HUES64 (cell line): ENCODE measurements at regions not wholly inside any gene's neighbourhood (a gene's known extent, or its start where the extent isn't known, plus 50 kb on each side); places are given as distances from the start of the nearest gene placed in this dataset.

Experiments used
- H3K27ac ChIP-seq: 2 replicates; pipeline ENCODE4 v1.7.0; 2013; ENCODE audit warnings: low read depth, low read length, inconsistent platforms
- H3K27me3 ChIP-seq: 2 replicates; pipeline ENCODE4 v1.6.1; 2013; ENCODE audit warnings: mild to moderate bottlenecking, low read length; ENCODE audit not compliant: insufficient read depth
- H3K36me3 ChIP-seq: 2 replicates; pipeline ENCODE4 v1.6.1; 2013; ENCODE audit warnings: mild to moderate bottlenecking, low read length; ENCODE audit not compliant: insufficient read depth
- H3K4me1 ChIP-seq: 2 replicates; pipeline ENCODE4 v1.6.1; 2013; ENCODE audit warnings: mild to moderate bottlenecking, low read length, moderate library complexity; ENCODE audit not compliant: insufficient read depth
- H3K4me3 ChIP-seq: 2 replicates; pipeline ENCODE4 v1.5.1; 2013; ENCODE audit warnings: mild to moderate bottlenecking, low read length, moderate library complexity
- H3K9ac ChIP-seq: 2 replicates; pipeline ENCODE4 v1.6.1; 2013; ENCODE audit warnings: mild to moderate bottlenecking, low read depth, low read length
- H3K9me3 ChIP-seq: 2 replicates; pipeline ENCODE4 v1.6.1; 2013; ENCODE audit warnings: low read depth, low read length; ENCODE audit not compliant: insufficient read depth
- WGBS: fragments of 150-250, 120-280 bp; methylation state at CpG from one replicate; pipeline ENCODE4 v1.1.7; 2013; ENCODE audit warnings: missing lambda C conversion rate; 5-methylcytosine and 5-hydroxymethylcytosine counted together

DNA sequence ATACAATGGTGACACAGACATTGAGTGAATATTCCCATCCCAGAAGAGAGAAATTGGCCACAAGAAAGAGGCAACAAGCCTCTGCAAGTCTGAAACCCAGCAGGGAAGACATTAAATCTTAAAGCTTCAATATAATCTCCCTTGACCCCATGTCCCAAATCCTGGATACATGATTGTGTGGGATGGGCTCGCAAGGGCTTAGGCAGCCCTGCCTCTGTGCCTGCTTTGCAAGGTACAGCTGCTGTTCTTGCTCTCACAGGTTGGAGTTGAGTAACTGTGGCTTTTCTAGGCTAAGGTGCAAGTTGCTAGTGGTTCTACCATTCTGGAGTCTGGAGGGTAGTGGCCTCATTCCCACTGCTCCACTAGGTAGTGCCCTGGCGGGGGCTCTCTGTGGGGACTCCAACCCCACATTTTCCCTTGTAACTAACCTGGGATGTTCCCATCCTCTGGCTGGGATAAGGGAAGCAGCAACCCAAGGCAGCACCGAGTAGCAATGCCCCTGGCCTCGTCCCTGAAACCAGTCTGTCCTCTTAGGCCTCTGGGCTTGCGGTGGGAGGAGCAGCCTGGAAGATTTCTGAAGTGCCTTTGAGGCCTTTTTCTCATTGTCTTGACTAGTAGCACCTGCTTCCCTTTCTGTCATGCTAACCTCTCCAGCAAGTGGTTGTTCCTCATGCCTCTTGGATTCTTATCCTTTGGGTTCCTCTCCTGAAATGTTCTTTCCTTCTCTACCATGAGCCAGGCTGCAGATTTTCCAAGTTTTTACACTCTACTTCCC lies 90.0 kb downstream of the FAM174B start:
- Histone ChIP-seq H3K27me3 (no peaks in the 10 kb centered on the region), H3K4me3 (no peak overlapping the region), H3K9ac (no peak overlapping the region), H3K36me3 (no peaks in the 10 kb centered on the region), H3K27ac (no peak overlapping the region), H3K9me3 (no peaks in the 10 kb centered on the region), H3K4me1 (no peaks in the 10 kb centered on the region)
- WGBS = 72% methylated on average over 5 of the region's 5 CpGs

DNA sequence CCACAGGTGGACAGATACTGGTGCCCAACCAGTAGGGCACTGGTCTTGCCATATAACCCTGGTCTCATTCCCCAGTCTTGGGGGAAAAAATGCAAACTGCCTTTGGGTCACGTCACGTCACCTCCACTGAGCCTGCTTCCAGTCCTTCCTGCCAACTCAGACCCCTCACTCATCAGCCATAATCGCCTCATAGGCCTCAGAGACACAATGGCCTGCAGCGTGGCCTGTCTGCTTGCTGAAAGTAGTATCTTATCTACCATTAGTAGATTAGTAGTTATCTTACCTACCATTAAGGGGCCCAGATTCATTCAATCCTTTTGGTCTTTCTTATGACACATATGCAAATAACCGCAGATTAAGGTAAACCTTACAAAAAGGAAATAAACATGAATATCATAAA lies 93.8 kb downstream of the FAM174B start:
- Histone ChIP-seq H3K4me3 (no peak overlapping the region), H3K27ac (no peak overlapping the region), H3K27me3 (no peaks in the 10 kb centered on the region), H3K9ac (no peak overlapping the region), H3K4me1 (no peaks in the 10 kb centered on the region), H3K36me3 (no peaks in the 10 kb centered on the region), H3K9me3 (no peaks in the 10 kb centered on the region)
- WGBS = 78% methylated on average over 5 of the region's 5 CpGs

DNA sequence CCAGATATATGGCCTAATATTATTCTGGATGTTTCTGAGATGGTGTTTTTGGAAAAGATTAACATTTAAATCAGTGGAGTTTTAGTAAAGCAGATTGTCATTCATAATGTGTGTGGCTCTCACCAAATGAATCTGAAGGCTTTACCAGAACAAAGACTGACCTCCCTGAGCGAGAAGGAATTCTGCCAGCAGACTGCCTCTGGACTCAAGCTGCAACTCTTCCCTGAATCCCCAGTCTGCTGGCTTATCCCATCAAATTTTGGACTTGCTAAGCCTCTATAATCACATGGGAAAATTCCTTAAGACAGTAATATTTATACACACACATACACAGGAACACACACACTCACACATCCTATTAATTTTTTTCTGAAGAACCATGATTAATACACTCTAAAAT lies 102.3 kb downstream of the FAM174B start:
- Histone ChIP-seq H3K9me3 (no peaks in the 10 kb centered on the region), H3K4me3 (no peak overlapping the region), H3K27me3 (no peaks in the 10 kb centered on the region), H3K9ac (no peak overlapping the region), H3K36me3 (no peaks in the 10 kb centered on the region), H3K27ac (no peak overlapping the region), H3K4me1 (no peaks in the 10 kb centered on the region)
- 89% methylated on average over 1 of the region's 1 CpG for WGBS

DNA sequence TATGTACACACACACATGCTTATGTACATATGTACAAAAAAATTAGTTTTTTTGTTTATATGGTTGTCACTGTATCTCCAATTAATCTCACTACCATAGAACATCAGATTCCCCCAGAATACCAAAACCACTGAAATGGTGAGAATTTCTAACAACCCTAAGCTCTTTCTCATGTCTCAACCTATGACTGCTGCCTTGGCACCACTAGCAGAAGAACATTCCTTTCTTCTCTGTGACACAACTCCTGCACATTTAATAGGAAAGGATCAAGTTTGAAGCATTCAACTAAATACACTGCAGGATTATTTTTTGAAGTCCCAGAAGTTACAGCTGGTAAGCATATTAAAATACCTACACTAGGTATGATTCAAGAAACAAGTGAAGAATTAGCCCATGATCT lies 109.6 kb downstream of the FAM174B start:
- no peaks in the 10 kb centered on the region for H3K27me3 ChIP-seq
- H3K4me1 ChIP-seq = no peaks in the 10 kb centered on the region
- H3K36me3 ChIP-seq = no peaks in the 10 kb centered on the region
- H3K4me3 ChIP-seq = no peak overlapping the region
- no peak overlapping the region for H3K27ac ChIP-seq
- H3K9ac ChIP-seq = no peak overlapping the region
- H3K9me3 ChIP-seq = peaks cover 2% of the 10 kb centered on the region; the same call in 1 of the 2 replicates

DNA sequence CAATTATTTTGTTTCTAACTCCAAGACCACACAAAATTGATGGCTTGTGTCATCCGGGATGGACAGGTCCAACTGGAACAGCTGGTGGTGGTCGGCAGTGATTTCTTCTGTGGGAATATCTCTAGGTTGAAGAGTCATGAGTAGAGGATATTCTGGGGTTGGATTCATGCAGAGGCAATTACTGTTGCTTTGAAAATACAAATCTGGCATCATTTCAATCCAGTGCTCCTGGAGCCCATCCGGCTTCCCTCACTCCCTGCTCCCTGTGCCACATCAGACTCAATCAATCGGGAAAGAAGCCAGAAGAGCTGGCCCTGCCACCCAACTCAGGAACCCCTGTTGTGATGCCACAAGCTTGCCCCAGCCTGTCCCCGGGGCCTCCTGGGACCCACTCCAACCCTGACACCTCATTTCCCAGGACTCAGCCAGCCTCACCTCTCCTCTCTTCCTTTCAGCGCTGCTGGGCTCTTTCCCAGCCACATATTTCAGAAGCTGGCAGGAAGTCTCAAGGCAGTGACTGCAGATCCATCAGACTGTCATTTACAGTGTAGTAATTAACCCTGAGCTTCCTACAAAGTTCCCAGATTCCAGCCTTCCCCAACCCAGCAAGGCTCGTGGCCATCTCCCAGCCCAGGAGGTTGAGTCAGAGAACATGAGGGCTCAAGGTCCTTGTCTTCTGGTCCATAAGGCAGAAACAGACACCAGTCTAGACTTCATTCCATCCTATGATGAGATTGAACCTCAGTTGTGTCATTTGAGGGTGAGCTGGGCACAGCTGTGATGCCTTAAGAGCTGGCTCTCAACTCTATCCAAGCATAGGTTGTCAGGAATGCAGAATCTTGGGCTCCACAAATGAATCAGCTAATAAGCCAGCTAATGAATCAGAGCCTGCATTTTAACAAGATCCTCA lies 114.0 kb downstream of the FAM174B start:
- Histone ChIP-seq H3K36me3 (no peaks in the 10 kb centered on the region), H3K4me3 (no peak overlapping the region), H3K27me3 (no peaks in the 10 kb centered on the region), H3K27ac (no peak overlapping the region), H3K9me3 (peaks cover 3% of the 10 kb centered on the region; the same call in 1 of the 2 replicates), H3K4me1 (no peaks in the 10 kb centered on the region), H3K9ac (no peak overlapping the region)
- WGBS = 93% methylated on average over 7 of the region's 7 CpGs

DNA sequence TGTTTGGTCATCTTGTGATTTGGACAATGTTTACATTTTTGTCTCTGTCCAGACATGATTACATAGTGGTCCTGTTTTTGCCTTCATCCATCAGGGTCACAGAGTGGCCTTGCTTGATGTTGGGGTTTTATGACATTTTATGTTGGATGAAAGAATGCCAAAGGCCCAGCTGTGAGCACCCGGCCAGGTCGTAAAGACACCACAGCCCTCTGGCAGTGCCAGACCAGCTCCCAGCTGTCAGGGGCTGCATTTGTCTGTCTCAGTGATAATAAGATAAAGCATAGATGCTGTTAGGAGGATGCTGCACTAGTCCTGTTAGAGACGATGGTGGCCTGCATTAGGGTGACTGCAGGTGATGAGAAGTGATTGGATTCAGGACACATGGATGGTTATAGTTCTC lies 117.5 kb downstream of the FAM174B start:
- 95% methylated on average over 3 of the region's 3 CpGs for WGBS
- H3K27me3 ChIP-seq = no peaks in the 10 kb centered on the region
- H3K9me3 ChIP-seq = peaks cover 5% of the 10 kb centered on the region; the same call in 1 of the 2 replicates
- no peaks in the 10 kb centered on the region for H3K4me1 ChIP-seq
- H3K36me3 ChIP-seq = no peaks in the 10 kb centered on the region
- H3K9ac ChIP-seq = no peak overlapping the region
- H3K4me3 ChIP-seq = no peak overlapping the region
- H3K27ac ChIP-seq = no peak overlapping the region

DNA sequence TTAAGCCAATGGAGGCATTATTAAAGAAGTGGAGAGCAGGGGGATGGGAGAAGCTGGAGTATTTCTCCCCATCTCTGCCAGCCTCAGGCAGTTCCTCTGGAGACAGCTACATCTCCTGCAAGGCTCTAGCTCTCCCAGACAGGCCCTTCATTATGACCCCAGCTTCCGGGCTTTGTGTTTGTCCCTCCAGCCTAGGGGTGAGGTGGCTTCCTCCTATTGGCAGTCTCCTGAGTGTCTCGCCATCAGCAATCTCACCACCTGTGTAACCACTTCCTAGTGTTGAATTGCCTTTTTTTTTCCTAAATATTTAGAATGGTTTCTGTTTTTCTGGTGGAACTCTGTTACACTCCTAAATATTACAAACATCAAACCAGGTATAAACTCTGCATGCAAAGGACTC lies 122.3 kb downstream of the FAM174B start:
- 96% methylated on average over 2 of the region's 2 CpGs for WGBS
- no peaks in the 10 kb centered on the region for H3K27me3 ChIP-seq
- no peak overlapping the region for H3K9ac ChIP-seq
- H3K27ac ChIP-seq = no peak overlapping the region
- no peaks in the 10 kb centered on the region for H3K36me3 ChIP-seq
- H3K4me1 ChIP-seq = no peaks in the 10 kb centered on the region
- no peak overlapping the region for H3K4me3 ChIP-seq
- H3K9me3 ChIP-seq = peaks cover 8% of the 10 kb centered on the region; the same call in 1 of the 2 replicates

DNA sequence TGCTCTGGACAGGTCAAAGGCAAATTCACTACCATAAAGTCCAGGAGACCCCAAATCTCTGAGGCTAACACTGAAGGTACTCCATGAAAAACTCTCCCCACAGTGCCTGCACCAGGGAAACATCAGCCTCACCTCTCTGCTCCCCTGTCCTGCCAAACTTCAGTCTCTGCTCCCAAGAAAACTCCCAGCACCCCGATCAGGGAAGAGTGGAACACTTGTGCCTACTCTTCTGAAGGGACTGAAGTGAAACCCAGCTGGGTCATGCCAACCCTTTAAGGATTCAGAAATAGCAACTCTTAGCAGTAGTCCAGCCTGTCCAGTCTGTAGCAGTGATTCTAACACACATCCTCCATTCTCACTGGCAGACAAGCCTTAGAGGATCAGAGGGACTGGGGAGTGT lies 124.2 kb downstream of the FAM174B start:
- WGBS = 94% methylated on average over 1 of the region's 1 CpG
- Histone ChIP-seq H3K36me3 (no peaks in the 10 kb centered on the region), H3K4me1 (no peaks in the 10 kb centered on the region), H3K9me3 (peaks cover 8% of the 10 kb centered on the region; the same call in 1 of the 2 replicates), H3K27ac (no peak overlapping the region), H3K27me3 (no peaks in the 10 kb centered on the region), H3K9ac (no peak overlapping the region), H3K4me3 (no peak overlapping the region)

DNA sequence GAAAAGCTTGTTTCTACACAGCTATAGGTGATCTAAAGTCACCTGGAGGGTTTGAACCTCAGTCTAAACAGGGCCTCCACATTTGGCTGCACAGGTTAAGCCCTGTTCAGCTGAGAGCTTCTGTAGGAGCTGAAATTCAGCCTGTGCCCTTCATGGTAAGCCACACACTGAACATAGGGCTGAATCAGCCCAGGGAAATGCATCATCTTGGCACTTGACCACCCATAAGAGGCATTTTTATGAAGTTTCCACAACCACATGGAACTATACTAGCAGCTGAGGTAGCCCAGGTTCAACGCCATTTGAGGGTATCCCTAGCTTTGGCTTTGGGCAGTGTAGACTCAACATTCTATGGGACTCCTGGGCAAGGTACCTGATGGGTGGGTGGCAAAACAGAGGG lies 126.8 kb downstream of the FAM174B start:
- H3K4me1 ChIP-seq = peaks cover 8% of the 10 kb centered on the region; the same call in 1 of the 2 replicates
- 92% methylated on average over 1 of the region's 1 CpG for WGBS
- H3K27ac ChIP-seq = no peak overlapping the region
- H3K36me3 ChIP-seq = no peaks in the 10 kb centered on the region
- H3K27me3 ChIP-seq = no peaks in the 10 kb centered on the region
- H3K4me3 ChIP-seq = no peak overlapping the region
- H3K9ac ChIP-seq = no peak overlapping the region
- H3K9me3 ChIP-seq = peaks cover 5% of the 10 kb centered on the region; the same call in 1 of the 2 replicates

DNA sequence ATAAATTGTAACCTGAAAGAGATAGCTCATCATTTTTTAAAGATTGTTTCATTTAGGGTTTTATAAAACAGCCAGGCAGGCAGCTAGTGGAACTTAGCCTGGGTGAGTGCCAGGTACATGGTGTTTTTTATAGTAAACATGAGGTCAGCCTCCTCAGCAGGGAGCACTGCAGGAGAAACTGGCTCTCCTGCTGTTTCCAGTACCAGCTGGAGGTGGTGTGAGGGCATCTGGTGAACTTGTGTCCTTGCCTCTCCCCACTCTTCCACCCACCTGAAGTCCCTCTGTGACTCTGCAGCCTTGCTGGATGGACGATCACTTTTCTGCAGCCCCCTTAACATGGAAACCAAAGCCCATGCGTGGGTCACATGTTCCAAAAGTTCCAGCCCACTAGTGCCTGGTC lies 128.4 kb downstream of the FAM174B start:
- Histone ChIP-seq H3K27ac (no peak overlapping the region), H3K4me3 (no peak overlapping the region), H3K27me3 (no peaks in the 10 kb centered on the region), H3K9ac (no peak overlapping the region), H3K9me3 (peaks cover 5% of the 10 kb centered on the region; the same call in 1 of the 2 replicates), H3K36me3 (no peaks in the 10 kb centered on the region), H3K4me1 (peaks cover 8% of the 10 kb centered on the region; the same call in 1 of the 2 replicates)
- WGBS = 85% methylated on average over 2 of the region's 2 CpGs

DNA sequence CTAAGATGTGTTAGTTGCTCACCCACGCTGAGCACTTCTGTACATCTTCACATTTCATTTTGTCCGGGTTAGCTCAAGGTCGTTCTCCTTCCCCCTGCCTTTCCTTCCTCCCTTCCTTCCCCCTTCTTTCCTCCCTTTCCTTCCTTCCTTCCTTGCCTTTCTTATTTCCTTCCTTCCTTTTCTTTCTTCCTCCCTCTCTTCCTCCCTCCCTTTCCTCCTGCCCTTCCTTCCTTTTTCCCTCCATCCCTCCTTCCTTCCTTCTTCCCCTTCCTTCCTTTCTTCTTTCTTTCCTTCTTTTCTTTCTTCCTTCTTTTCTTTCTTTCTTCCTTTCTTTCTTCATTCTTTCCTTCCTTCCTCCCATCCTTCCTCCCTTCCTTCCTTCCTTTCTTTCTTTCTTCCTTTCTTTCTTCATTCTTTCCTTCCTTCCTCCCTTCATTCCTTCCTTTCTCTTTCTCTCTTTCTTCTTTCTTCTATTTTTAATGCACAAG lies 129.8 kb downstream of the FAM174B start:
- WGBS = 91% methylated on average over 3 of the region's 3 CpGs
- Histone ChIP-seq H3K4me1 (peaks cover 15% of the 10 kb centered on the region), H3K9me3 (peaks cover 5% of the 10 kb centered on the region; the same call in 1 of the 2 replicates), H3K9ac (no peak overlapping the region), H3K27me3 (no peaks in the 10 kb centered on the region), H3K4me3 (no peak overlapping the region), H3K36me3 (no peaks in the 10 kb centered on the region), H3K27ac (no peak overlapping the region)
